ENCODE measurements at regions not wholly inside any gene's neighbourhood (a gene's known extent, or its start where the extent isn't known, plus 50 kb on each side); places are given as distances from the start of the nearest gene placed in this dataset.

GRCh38 chr7:41755096-41755495, 52.2 kb upstream of the INHBA start:
- intact Hi-C loops (cut with DNase I; ENCODE audit: low total_unique reads), result no loop called here
- 86 to 93% methylated on average over 1 of the region's 1 CpG for WGBS, 2 donors
- no peak overlapping the region for H3K4me3 ChIP-seq (ENCODE audit: low read depth, poor library complexity, severe bottlenecking)
- no peak for DNase-seq (ENCODE audit: low spot score in 2 of 2)
- no peak for TF ChIP-seq POLR2A (IDR thresholded peaks at IDR 0.05)
- TF ChIP-seq CTCF (IDR thresholded peaks at IDR 0.05), result no peak

- no peak for DNase-seq (ENCODE audit: low spot score in 2 of 2)
- no peak overlapping the region for H3K4me3 ChIP-seq (ENCODE audit: low read depth, poor library complexity, severe bottlenecking)
- TF ChIP-seq POLR2A (IDR thresholded peaks at IDR 0.05) (no peak), CTCF (IDR thresholded peaks at IDR 0.05) (no peak)
- intact Hi-C loops (cut with DNase I; ENCODE audit: low total_unique reads), result no loop called here
Measured at GRCh38 chr7:41754046-41754445, 51.2 kb upstream of the INHBA start.

Measured in lower leg skin (tissue), 4 donors.